ENCODE measurements at regions not wholly inside any gene's neighbourhood (a gene's known extent, or its start where the extent isn't known, plus 50 kb on each side); places are given as distances from the start of the nearest gene placed in this dataset.

DNA sequence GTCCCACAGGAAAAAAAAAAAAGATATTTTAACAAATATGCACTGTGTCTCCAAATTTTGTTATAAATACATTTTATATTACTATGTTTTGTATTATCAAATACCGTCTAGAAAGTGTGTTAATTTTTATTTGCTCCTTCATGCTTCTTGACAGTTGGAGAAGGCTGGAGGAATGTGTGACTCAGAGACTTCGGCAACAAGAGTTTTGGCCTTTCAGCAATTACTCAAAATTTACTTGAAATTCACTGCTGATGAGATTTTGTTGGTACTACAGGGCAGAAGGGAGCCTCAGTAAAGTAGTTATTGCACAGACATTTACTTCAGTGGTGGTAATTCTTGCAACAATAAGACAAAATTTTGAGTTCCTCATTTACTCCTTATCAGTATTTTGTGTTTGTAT is 2164.0 kb downstream of the PCDH7 start:
- TF ChIP-seq, protein P1, sequence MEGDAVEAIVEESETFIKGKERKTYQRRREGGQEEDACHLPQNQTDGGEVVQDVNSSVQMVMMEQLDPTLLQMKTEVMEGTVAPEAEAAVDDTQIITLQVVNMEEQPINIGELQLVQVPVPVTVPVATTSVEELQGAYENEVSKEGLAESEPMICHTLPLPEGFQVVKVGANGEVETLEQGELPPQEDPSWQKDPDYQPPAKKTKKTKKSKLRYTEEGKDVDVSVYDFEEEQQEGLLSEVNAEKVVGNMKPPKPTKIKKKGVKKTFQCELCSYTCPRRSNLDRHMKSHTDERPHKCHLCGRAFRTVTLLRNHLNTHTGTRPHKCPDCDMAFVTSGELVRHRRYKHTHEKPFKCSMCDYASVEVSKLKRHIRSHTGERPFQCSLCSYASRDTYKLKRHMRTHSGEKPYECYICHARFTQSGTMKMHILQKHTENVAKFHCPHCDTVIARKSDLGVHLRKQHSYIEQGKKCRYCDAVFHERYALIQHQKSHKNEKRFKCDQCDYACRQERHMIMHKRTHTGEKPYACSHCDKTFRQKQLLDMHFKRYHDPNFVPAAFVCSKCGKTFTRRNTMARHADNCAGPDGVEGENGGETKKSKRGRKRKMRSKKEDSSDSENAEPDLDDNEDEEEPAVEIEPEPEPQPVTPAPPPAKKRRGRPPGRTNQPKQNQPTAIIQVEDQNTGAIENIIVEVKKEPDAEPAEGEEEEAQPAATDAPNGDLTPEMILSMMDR (IDR thresholded peaks at IDR 0.05) = no peak
- no peak overlapping the region for H3K27ac ChIP-seq
- DNase-seq (ENCODE audit: low spot score) = no peak
- H3K4me3 ChIP-seq = no peak overlapping the region

DNA sequence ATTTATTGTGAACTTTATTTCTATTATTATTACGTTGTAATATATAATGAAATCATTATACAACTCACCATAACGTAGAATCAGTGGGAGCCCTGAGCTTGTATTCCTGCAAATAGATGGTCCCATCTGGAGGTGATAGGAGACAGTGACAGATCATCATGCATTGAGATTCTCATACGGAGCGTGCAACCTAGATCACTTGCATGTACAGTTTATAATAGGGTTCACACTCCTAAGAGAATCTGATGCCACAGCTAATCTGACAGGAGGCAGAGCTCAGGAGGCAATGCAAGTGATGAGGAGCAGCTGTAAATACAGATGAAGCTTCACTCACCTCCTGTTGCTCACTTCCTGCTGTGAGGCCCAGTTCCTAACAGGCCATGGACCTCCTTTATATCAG is 2170.2 kb downstream of the PCDH7 start:
- no peak overlapping the region for H3K4me3 ChIP-seq
- no peak for DNase-seq (ENCODE audit: low spot score)
- TF ChIP-seq, protein P1 (IDR thresholded peaks at IDR 0.05) = no peak
- no peak overlapping the region for H3K27ac ChIP-seq

DNA sequence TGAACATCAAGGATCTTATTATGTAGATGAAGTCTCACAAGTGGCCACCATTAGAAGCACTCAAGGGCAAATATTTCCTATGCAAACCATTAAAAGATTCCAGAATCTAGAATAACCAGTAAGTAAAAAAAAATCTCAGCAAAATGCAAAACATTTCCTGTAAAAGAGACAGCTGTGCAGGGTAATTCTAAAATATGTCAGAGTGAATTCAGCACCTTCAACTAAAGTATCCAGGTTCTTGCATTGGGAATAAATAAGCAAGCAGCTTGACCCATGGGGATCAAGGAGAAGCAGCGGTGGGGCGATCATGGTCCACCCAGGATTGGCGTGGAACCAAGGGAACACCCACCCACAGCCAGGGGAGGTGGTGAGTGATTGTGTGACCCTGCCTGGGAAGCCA is 2188.9 kb downstream of the PCDH7 start:
- TF ChIP-seq, protein P1 (IDR thresholded peaks at IDR 0.05) = no peak
- DNase-seq (ENCODE audit: low spot score) = no peak
- H3K4me3 ChIP-seq = no peak overlapping the region
- H3K27ac ChIP-seq = no peak overlapping the region

DNA sequence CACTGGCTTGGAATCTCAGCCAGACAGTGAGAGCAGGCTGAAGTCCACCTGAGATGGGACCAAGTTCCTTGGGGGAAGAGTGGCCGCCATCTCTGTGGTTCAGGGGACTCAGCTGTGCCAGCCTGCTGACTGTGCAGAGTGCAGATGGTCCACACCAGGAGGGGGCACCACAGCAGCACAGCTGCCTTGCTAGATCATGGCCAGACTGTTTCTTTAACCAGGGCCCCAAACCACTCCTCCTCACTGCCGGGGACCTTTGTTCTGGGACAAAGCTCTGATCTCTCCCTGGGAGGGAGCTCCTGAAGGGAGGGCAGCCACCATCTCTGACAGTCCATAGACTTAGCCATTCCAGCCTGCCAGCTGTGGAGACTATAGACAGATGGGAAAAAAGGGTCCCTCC is 2189.6 kb downstream of the PCDH7 start:
- Histone ChIP-seq H3K4me3 (no peak overlapping the region), H3K27ac (no peak overlapping the region)
- no peak for DNase-seq (ENCODE audit: low spot score)
- TF ChIP-seq, protein P1 (IDR thresholded peaks at IDR 0.05) = no peak

DNA sequence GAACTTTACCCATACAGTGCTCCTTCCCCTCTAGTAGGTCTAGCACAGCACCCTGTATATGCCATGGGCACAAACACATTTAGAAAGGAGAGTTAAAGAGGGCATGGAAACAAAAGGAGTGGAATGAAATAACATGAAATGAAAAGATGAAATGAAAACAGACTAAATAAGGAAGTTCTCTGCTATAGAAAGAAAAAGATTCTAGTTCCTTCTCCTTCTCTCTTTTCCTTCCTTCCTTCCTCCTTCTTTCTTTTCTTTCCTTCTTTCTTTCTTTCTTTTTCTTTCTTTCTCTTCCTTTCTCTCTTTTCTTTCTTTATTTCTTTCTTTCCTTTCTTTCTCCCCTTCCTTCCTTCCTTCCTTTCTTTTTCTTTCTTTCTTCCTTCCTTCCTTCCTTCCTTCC is 2197.4 kb downstream of the PCDH7 start:
- no peak overlapping the region for H3K27ac ChIP-seq
- H3K4me3 ChIP-seq = no peak overlapping the region
- TF ChIP-seq, protein P1 (IDR thresholded peaks at IDR 0.05) = no peak
- no peak for DNase-seq (ENCODE audit: low spot score)

DNA sequence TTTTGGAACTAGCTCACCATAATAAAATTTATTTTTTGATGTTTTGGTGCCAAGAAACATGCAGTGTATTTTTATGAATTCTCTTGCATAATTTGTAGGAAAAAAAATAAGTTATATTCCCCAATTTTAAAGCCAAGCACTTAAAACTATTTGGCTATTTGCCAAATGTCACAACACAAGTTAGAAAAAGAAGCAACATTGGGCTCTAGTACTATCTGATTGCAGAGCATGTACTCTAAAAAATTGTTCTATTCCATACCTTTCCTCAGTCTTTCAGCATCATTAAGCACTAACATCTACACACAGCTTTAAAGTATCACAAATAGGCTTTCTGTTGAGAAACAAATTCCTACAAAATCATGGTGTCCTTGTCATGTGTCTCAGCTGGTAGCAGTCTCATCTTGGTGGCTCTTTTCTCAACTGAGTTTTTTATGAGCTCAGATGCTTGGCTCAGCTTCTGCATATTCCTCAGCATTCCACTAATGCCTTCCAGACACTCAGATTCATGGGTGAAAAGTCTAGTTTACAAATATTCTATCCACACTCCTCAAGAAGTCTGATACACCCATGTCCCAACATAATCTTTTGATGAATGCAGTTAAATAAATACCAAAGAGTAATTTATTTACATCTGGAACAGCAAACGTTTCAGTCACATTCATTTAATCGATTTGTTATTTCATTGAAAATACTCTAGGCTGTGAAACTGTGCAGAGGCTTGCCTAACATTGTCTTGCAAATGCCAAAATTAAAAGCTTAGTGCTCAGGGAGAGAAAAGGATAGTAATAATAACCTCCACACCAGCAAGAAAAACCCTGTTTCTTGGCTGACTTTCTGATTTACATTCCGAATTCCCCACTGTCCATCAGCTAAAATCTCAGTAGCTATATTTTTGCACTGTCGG is 2209.9 kb downstream of the PCDH7 start:
- Histone ChIP-seq H3K4me3 (no peak overlapping the region), H3K27ac (no peak overlapping the region)
- DNase-seq (ENCODE audit: low spot score) = no peak
- TF ChIP-seq, protein P1 (IDR thresholded peaks at IDR 0.05) = no peak

DNA sequence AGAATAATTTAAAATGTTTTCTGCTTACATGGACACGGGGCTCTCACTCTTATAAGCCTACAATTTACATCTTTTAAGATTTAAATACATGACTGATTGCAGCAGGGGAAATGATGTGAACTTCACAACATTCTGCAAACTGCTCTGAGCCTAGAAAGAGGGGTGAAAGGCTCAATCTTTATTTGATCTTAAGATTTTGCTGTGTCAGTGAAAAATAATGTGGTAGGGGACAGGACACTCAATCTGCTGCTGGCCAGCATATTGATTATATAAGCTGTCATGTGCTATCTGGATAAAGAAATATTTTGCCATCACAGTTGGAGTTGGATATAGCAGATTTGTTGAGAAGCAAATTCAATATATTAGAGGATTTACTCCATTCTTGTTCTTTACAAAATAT is 2210.5 kb downstream of the PCDH7 start:
- TF ChIP-seq, protein P1 (IDR thresholded peaks at IDR 0.05) = no peak
- Histone ChIP-seq H3K27ac (no peak overlapping the region), H3K4me3 (no peak overlapping the region)
- DNase-seq (ENCODE audit: low spot score) = no peak
